Smooth muscle cell (in vitro differentiated cells): ENCODE measurements at regions not wholly inside any gene's neighbourhood (a gene's known extent, or its start where the extent isn't known, plus 50 kb on each side); places are given as distances from the start of the nearest gene placed in this dataset.
"Not testable (repeated sequence)": the region's sequence is repeated elsewhere in the genome, so short reads cannot be mapped to it uniquely, and the experiment has no call there.

Experiments
- DNase-seq: peaks from one replicate; lab custom pipeline; 2025; ENCODE audit not compliant: unreplicated experiment; lab: John Stamatoyannopoulos, UW
- H2AFZ ChIP-seq: fragments of 200-600 bp; sonication (generic); 2 replicates; pipeline ENCODE4 v1.6.0; 2016; ENCODE audit warnings: antibody characterized with exemption, low read depth, mild to moderate bottlenecking
- H3F3A ChIP-seq: fragments of 200-600 bp; sonication (generic); 2 replicates; pipeline ENCODE4 v1.6.0; 2017; ENCODE audit warnings: antibody characterized with exemption, low read depth
- H3K27ac ChIP-seq: fragments of 200-600 bp; sonication (generic); 2 replicates; pipeline ENCODE4 v1.5.1; 2016; ENCODE audit warnings: low read depth, mild to moderate bottlenecking
- H3K27me3 ChIP-seq: fragments of 200-600 bp; sonication (generic); 2 replicates; pipeline ENCODE4 v1.6.1; 2016; ENCODE audit warnings: low read depth, mild to moderate bottlenecking
- H3K36me3 ChIP-seq: fragments of 200-600 bp; sonication (generic); 2 replicates; pipeline ENCODE4 v1.5.1; 2016; ENCODE audit warnings: low read depth
- H3K4me1 ChIP-seq: fragments of 200-600 bp; sonication (generic); 2 replicates; pipeline ENCODE4 v1.5.1; 2016; ENCODE audit warnings: low read depth
- H3K4me2 ChIP-seq: fragments of 200-600 bp; sonication (generic); 2 replicates; pipeline ENCODE4 v1.6.0; 2016; ENCODE audit warnings: mild to moderate bottlenecking
- H3K4me3 ChIP-seq: fragments of 200-600 bp; sonication (generic); 2 replicates; pipeline ENCODE4 v1.5.1; 2016; ENCODE audit warnings: mild to moderate bottlenecking
- H3K79me2 ChIP-seq: fragments of 200-600 bp; sonication (generic); 2 replicates; pipeline ENCODE4 v1.6.0; 2016; ENCODE audit warnings: low read depth, mild to moderate bottlenecking
- H3K9ac ChIP-seq: fragments of 200-600 bp; sonication (generic); 2 replicates; pipeline ENCODE4 v1.6.0; 2016; ENCODE audit warnings: low read depth
- H3K9me3 ChIP-seq: fragments of 200-600 bp; sonication (generic); replicated peaks from 2 replicates; pipeline ENCODE4 v1.5.1; 2016; ENCODE audit warnings: low read depth
- H4K20me1 ChIP-seq: fragments of 200-600 bp; sonication (generic); 2 replicates; pipeline ENCODE4 v1.6.0; 2016; ENCODE audit warnings: low read depth
- WGBS: methylation state at CpG from one replicate; pipeline ENCODE4 v1.1.7; 2016; ENCODE audit warnings: low lambda C conversion rate; 5-methylcytosine and 5-hydroxymethylcytosine counted together
- TF ChIP-seq, protein P1 (sequence below): fragments of 200-600 bp; sonication (generic); IDR thresholded peaks from 2 replicates; pipeline ENCODE4 v1.5.1; 2017; ENCODE audit warnings: borderline replicate concordance, mild to moderate bottlenecking, antibody characterized with exemption; ENCODE audit not compliant: insufficient read depth, poor library complexity, severe bottlenecking

DNA sequence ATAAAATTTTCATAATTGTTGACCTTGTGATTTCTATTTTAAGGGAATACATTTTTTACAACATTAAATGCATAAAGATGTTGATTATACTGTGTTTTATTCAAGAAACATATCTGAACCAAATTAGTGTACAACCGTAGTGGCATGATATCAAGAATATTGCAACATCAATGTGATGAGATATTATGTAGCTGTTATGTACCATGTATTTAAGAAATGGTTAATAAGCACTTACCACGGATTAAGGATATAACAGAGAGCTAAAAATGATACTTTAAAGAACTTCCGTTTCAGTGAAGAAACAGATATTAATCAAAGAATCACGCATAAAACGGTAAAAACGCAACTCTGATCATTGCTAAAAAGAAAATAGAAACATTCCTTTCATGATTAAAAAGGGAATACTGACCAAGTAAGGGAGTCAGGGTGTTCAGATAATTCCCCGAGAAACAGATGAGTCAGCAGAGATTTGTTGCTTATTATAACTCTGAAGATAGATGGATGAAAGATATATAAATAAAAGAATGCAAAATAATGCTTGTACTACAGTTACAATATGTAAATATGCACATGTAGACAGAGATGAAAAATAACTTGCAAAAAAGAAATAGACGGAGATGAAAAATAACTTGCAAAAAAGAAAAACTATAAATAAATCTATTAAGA, 281.9 kb upstream of the MAF start:
- no peak overlapping the region for H3K27ac ChIP-seq
- no peaks in the 10 kb centered on the region for H4K20me1 ChIP-seq
- TF ChIP-seq, protein P1, sequence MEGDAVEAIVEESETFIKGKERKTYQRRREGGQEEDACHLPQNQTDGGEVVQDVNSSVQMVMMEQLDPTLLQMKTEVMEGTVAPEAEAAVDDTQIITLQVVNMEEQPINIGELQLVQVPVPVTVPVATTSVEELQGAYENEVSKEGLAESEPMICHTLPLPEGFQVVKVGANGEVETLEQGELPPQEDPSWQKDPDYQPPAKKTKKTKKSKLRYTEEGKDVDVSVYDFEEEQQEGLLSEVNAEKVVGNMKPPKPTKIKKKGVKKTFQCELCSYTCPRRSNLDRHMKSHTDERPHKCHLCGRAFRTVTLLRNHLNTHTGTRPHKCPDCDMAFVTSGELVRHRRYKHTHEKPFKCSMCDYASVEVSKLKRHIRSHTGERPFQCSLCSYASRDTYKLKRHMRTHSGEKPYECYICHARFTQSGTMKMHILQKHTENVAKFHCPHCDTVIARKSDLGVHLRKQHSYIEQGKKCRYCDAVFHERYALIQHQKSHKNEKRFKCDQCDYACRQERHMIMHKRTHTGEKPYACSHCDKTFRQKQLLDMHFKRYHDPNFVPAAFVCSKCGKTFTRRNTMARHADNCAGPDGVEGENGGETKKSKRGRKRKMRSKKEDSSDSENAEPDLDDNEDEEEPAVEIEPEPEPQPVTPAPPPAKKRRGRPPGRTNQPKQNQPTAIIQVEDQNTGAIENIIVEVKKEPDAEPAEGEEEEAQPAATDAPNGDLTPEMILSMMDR = no peak
- no peaks in the 10 kb centered on the region for H3K27me3 ChIP-seq
- H3K4me2 ChIP-seq = no peak overlapping the region
- H2AFZ ChIP-seq = peak overlapping the region; percentile 36
- no peaks in the 10 kb centered on the region for H3F3A ChIP-seq
- H3K4me1 ChIP-seq = no peaks in the 10 kb centered on the region
- no peaks in the 10 kb centered on the region for H3K36me3 ChIP-seq
- no peak overlapping the region for H3K4me3 ChIP-seq
- 86% methylated on average over 8 of the region's 8 CpGs for WGBS
- H3K9ac ChIP-seq = no peak overlapping the region
- H3K9me3 ChIP-seq = no peaks in the 10 kb centered on the region
- no peaks in the 10 kb centered on the region for H3K79me2 ChIP-seq
- no peak for DNase-seq

DNA sequence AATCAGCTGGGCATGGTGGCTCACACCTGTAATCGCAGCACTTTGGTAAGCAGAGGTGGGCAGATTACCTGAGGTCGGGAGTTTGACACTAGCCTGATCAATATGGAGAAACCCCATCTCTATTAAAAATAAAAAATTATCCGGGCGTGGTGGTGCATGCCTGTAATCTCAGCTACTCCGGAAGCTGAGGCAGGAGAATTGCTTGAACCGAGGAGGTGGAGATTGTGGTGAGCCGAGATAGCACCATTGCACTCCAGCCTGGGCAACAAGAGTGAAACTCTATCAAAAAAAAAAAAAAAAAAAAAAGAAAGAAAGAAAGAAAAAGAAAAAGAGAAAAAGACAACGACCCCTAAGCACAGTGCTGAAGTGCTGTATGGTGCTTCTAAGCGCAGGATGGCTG, 280.6 kb upstream of the MAF start:
- not testable (repeated sequence) for H4K20me1 ChIP-seq, H3K27ac ChIP-seq, H3K36me3 ChIP-seq, H3K79me2 ChIP-seq, H3K27me3 ChIP-seq, DNase-seq, H3K4me2 ChIP-seq, H3K9ac ChIP-seq, H3K4me1 ChIP-seq, H3K9me3 ChIP-seq, H3K4me3 ChIP-seq, H2AFZ ChIP-seq, H3F3A ChIP-seq
- 96% methylated on average over 9 of the region's 9 CpGs for WGBS

DNA sequence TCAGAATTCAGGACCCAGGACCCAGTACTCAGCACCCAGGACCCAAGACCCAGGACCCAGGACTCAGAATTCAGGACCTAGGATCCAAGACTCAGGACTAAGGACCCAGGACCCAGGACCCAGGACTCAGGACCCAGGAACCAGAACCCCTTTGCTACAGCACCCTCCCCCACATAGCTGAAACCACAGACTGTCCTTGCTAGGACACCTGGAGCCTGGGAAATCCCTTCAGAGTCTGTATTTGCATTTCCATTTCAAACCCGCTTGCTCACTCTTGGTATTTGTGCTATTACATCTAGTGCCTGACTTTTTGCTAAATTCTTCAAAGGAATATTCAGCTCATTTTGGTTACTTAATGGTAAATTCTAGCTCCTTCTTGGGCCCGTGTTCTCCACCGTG, 275.8 kb upstream of the MAF start:
- Histone ChIP-seq H3K79me2 (no peaks in the 10 kb centered on the region), H3K4me3 (no peak overlapping the region), H4K20me1 (no peaks in the 10 kb centered on the region), H3F3A (no peaks in the 10 kb centered on the region), H3K27ac (no peak overlapping the region), H3K4me1 (no peaks in the 10 kb centered on the region), H3K36me3 (no peaks in the 10 kb centered on the region), H2AFZ (no peak overlapping the region), H3K9ac (no peak overlapping the region), H3K4me2 (no peak overlapping the region), H3K9me3 (no peaks in the 10 kb centered on the region), H3K27me3 (no peaks in the 10 kb centered on the region)
- TF ChIP-seq, protein P1 = no peak
- WGBS = 92% methylated on average over 3 of the region's 3 CpGs
- DNase-seq = no peak

DNA sequence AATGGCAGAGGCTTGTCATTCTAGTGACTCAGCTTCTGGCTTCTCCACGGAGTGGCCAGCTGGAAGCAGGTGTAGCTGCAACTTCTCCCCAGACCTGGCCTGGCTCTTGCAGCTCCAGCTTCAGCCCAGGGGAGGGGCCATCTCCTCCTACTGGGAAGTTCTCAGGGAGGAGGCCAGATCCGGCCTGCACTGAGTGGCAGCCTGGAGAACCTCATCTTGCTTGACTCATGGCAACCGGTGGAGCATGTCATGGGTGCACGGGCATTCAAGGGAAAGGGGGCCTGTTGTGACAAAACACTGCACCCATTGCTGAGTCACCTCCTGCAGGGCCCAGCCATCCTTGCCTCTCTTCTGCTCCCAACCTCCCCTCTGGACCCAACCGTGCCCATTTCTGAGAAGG, 273.9 kb upstream of the MAF start:
- H3K27me3 ChIP-seq = no peaks in the 10 kb centered on the region
- H3K9ac ChIP-seq = no peak overlapping the region
- no peaks in the 10 kb centered on the region for H3K36me3 ChIP-seq
- no peaks in the 10 kb centered on the region for H4K20me1 ChIP-seq
- no peaks in the 10 kb centered on the region for H3F3A ChIP-seq
- H3K27ac ChIP-seq = no peak overlapping the region
- H3K9me3 ChIP-seq = no peaks in the 10 kb centered on the region
- no peak for DNase-seq
- H3K79me2 ChIP-seq = no peaks in the 10 kb centered on the region
- WGBS = 85% methylated on average over 5 of the region's 5 CpGs
- TF ChIP-seq, protein P1 = no peak
- H3K4me2 ChIP-seq = no peak overlapping the region
- H3K4me1 ChIP-seq = no peaks in the 10 kb centered on the region
- H3K4me3 ChIP-seq = no peak overlapping the region
- H2AFZ ChIP-seq = no peak overlapping the region
